ENCODE measurements at regions not wholly inside any gene's neighbourhood (a gene's known extent, or its start where the extent isn't known, plus 50 kb on each side); places are given as distances from the start of the nearest gene placed in this dataset.

GRCh38 chr5:101346447-101346846 is 443.4 kb upstream of the ST8SIA4 start:
- no peak for TF ChIP-seq EZH2 (IDR thresholded peaks at IDR 0.05; ENCODE audit: insufficient read depth, poor library complexity, severe bottlenecking)
- TF ChIP-seq EZH2phosphoT487 (IDR thresholded peaks at IDR 0.05; ENCODE audit: insufficient read depth, low read depth): no peak

Data from GM23248 (cell line).